Posterior vena cava (tissue), 2 donors: ENCODE measurements at regions not wholly inside any gene's neighbourhood (a gene's known extent, or its start where the extent isn't known, plus 50 kb on each side); places are given as distances from the start of the nearest gene placed in this dataset.

ENCODE experiments used
- DNase-seq: peaks from one replicate; pipeline ENCODE4 v3.0.0-alpha.2; 2020; ENCODE audit warnings: low spot score
- intact Hi-C, 2 donors: fragments of 100-400 bp; cut with DNase I; formaldehyde crosslinking; loops; one replicate each; pipeline versions ENCODE4 v1.14.1 to v1.14.2; 2022 to 2023
- donor health status: DM: yes; HTN: yes; CAD: no.
- donor health status: DM: yes; HTN: yes; CAD: no.

DNA sequence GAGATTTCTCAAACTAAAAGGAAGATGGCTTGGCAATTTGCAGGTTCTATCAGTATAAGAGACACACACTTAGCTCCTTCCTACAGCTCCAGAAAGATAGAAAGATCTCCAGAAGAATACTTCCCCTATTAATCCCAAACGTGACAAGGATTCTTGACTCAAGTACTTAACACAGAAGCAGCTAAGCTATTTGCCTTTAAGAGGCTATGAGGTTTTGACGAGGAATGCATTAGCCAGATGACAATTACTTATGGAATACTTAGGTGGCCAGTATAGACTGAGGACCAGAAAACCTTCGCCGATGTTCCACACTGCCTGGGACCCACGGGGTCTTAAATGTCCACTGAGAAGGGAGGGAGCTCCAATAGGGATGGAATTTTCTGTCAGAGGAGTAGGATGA, 340.5 kb upstream of the KIF2A start:
- DNase-seq: no peak
- intact Hi-C loops: no loop called here

DNA sequence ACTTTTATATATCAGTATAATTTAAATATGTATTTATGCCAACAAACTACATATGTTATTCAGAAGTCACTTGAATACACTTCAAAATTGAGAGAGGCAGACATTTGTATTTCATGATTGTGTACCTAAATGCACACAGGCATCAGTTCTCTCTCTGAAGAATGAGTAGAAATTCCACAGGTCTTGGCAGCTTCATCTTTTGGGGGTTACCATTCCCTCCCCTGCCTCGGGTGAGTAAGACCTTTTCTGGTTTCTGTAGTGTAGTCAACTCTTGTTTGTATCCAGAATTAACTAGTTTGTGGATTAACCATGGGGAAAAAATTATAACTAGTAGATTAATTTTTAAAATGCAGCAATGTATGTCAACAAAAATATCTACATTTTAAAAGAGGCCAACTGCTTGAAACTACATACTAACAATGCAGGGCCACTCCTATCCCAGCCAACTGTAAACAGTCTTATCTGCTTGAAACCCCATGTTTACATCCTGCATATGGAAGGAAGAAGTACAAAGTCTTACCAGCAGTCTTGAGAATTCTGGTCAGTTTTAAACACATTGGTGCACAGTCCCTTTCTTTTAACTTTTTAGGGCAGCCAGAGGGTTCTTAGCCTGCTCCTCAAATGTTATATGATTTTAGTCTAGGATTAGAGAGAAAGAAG, 339.6 kb upstream of the KIF2A start:
- DNase-seq: no peak
- intact Hi-C loops: no loop called here

DNA sequence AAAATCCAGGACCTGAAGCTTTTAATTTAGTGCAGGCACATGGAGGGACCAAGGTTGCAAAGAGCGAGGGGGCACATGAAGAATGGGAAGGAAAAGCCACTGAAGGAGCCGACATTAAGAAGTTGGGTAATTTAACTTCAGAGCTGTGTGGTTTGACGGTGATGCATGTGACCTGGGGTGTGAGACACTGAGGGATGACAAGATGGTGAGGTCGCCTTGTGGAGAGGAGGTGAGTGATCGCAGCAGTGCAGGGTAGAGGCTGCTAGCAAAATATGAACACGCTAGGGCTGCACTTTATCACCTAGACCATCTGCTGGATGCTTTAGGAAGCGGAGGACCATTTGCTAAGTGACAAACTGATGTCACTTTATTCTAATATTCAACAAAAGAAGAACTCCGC, 339.0 kb upstream of the KIF2A start:
- intact Hi-C loops: no loop called here
- no peak for DNase-seq

DNA sequence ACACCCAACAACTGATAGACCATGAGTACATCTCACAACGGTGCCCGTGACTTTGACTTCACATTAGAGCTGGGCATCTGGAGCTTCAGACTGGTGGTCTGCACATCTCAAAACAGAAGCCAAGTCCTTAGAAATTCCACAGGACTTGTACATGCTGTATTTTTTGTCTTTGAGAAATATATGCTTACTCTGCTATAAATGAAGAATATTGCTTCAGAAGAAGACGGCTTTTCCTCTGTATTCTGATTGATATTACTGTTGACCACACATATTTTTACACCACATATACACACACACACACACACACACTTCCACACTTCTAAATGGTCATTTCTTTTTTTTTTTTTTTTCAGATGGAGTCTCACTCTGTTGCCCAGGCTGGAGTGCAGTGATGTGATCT, 338.3 kb upstream of the KIF2A start:
- intact Hi-C loops: no loop called here
- no peak for DNase-seq

DNA sequence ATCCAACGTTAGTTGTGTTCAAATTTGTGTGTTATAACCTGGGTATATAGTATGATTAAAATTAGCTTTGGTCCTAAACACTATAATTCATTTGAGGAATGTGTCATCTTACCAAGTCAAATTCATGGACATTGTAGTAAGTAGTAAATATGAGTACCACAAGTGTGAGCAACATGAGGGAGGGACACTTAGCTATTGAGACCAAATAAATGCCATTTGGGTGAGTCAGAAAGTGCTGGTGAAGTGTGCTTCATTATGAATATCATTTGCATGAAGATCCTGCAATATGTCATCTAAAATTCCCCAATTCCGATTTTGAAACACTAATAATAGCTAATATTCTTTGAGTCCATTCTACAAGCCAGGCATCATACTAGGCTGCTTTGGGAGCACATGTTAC, 336.7 kb upstream of the KIF2A start:
- no peak for DNase-seq
- intact Hi-C loops: no loop called here

DNA sequence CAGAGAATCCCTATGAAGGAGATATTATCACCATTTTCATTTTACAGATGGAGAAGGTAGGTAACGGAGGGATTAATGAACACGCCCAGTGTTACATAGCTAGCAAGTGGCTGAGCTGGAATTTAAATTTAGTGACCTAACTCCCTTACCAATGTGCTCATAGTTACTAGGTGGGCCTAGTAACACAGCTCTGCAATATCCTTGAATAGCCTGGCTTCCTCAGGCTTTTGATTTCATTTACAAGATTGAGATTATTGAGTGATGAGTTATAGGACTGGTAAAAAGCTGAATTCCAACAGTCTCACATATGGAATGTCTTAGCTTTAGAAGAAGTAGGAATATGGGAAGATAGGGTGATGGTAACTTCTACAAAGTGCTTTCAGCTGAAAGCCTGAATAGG, 336.3 kb upstream of the KIF2A start:
- DNase-seq: no peak
- intact Hi-C loops: no loop called here

DNA sequence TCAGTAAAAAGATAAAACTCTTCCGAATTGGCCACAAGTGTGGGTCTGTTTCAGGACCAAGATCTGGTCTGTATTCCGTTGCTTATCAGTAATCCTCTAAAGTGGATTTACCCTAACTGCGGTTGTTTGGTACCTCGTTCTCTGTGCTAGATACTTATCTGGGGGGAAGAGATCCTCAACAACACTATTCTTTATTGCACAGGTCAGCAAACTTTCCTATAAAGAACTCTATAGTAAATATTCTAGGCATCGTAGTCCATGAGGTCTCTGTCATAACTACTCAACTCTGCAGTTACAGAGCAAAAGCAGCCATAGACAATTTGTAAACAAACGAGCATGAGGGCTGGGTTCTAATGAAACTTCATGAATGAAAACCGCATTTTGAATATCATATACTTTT, 335.8 kb upstream of the KIF2A start:
- intact Hi-C loops: no loop called here
- no peak for DNase-seq

DNA sequence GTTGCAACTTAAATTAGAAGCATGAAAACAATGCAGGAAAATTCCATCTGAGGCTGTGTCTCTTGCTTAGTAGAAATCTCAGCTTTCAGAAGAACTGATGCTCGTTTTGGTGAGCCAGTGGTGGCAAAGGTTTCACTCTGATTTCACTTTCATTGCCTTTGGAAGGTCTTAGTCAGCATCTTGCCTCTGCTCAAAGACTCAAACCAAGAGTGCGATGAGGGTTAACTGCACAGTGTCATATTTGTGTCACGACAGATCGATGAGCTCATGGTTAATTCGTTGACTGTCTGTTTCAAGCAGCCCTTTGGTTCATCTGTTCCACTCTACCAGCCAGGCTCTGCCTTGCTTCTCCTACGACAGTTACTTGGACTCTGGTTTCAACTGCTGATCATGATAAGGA, 331.3 kb upstream of the KIF2A start:
- DNase-seq: no peak
- intact Hi-C loops: no loop called here

DNA sequence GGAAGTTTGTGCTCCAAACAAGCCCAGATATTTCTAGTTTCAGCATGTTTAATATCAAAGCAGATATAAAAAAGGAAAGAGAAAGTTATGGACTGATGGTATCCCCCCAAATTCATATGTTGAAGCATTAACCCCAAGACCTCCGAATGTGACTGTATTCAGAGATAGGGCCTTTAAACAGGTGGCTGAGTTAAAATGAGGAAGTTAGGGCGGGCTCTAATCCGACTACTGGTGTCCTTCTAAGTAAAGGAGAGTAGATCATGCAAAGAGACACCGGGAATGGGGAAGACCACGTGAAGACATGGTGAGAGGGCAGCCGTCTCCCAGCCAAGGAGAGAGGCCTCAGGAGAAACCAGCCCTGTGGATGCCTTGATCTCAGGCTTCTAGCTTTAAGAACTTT, 324.1 kb upstream of the KIF2A start:
- intact Hi-C loops: no loop called here
- DNase-seq: no peak

DNA sequence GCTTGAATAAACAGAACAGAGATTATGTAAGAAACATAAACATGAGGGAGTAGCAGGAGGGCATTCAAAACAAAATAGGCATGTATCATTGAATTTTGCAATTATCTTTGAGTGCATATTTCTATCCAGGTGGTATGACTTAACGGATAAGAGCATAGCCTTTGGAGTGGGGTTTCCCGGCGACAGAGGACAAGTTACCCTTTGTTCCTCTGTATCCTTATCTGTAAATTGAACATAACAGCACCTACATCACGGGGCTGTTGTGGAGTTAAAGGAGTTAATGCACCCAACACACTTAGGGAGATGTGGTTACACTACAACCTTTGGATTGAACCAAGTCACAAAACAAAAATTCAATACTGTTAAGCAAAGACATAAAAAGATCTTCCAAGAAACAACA, 314.6 kb upstream of the KIF2A start:
- intact Hi-C loops: no loop called here
- DNase-seq: no peak

DNA sequence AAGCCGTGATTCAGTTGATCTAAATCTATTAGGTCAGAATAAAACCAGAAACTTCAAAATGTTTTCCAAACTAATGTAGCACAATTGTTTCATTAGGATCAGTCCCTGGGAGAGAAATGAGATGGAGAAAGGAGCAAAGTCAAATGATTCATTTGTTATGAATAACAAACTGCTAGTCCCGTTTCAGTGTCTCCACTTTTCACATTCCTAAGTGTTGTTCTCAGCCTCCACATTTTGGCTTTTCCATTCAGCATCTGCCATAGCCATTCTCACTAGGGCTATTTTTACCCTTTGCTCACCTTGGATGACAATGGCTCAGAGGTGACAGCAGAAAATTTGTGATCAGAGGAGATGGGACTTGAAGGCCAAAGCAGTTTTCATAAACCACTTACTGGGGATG, 314.1 kb upstream of the KIF2A start:
- DNase-seq: no peak
- intact Hi-C loops: no loop called here

DNA sequence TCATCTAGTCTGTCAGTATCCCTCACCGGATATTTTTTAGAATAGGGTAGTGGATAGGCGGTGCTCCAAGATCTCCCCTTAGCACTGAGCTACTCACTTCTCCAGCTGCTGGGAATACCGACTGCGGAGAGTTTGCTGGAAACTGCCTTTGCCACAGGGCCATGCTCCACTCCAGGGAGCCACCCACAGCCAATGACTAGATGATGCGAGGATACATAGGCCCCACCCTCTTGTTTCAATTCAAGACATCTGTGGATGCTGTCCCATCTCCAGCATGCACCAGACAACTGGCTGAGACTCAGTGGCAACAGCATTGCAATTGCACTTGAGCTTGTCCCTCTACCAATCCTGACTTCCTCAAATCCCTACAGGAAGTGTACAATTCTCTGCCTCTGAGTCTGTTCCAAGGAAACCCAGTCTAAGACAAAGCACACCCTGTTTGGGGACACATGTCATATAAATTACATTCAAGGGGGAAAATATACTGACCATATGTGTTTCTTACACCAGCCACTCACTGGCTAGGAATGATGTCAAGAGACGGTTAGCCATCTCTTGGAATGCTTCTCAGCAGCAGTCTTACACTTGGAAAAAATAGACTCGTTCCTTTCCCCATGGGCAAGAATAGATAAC, 312.6 kb upstream of the KIF2A start:
- no peak for DNase-seq
- intact Hi-C loops: no loop called here

DNA sequence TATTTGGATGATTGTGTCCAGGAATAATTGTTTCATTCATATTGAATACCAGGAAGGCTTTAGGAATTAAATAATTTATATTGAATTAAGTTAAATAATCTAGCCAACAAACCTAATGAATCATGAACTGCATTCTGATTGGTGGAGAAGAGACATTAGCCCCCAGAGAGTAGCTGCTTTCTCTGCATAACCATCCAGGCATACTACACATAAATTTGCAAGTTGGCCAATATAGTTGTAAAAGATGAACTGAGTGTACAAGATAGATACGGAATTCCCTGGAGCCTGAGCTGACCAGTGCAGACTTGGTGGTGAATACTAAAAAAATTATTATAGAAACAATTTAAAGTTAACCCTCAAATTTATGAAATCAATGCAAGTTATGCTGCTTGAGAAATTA, 311.8 kb upstream of the KIF2A start:
- intact Hi-C loops: no loop called here
- no peak for DNase-seq

DNA sequence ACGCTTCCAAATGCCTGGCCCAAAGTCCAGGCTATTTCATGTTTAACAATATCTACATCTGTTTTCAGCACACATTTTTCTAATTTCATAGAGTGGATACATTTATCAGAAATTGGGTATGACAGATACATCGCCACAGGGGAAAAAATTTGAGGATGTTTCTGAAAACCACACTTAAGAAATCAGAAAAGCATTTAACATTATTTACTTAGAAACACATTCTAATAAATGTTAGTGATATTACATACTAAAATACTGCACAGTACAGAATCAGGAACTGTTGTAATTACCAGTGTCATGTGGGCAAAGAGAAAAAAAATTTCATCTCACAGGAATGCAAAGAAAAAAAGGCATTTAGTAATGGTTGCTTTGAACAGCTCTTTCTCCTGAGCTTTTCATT, 310.5 kb upstream of the KIF2A start:
- DNase-seq: no peak
- intact Hi-C loops: no loop called here

DNA sequence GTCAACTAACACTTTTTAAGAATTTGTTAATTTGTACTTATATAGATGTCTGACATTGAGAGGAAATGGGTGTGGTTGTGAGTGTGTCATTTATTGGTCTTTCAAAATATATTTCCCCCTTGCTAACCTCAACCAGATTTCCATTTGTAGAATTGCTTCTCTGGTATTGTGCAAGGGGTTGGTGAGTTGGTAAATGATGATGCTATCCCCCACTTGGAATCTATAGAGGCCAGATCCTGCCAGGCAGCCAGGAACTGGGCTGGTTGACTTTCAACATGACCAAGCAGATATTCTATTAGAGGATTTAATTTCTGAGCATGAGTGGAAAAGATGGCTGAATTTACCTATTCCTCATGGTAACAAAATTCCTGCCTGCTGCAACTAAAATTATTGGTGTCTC, 306.6 kb upstream of the KIF2A start:
- DNase-seq: no peak
- intact Hi-C loops: no loop called here

DNA sequence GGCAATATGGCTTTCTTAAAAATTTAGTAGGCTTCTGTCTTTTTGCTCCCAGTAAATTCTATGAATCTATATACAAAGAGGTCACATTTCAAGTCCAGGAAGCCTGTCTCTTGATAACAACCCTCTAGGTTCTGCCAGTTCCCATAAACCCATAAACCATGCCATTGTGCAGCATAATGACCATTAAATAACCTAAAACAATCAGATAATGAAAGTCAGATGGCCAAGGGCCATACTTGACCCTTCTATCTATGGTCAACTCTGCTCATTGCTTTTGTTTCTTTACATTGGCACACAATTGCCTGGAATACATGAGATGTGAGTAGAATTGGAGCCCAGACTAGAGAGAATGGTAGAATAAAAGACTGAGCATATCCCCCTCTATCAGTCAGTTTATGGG, 305.4 kb upstream of the KIF2A start:
- intact Hi-C loops: no loop called here
- DNase-seq: no peak

DNA sequence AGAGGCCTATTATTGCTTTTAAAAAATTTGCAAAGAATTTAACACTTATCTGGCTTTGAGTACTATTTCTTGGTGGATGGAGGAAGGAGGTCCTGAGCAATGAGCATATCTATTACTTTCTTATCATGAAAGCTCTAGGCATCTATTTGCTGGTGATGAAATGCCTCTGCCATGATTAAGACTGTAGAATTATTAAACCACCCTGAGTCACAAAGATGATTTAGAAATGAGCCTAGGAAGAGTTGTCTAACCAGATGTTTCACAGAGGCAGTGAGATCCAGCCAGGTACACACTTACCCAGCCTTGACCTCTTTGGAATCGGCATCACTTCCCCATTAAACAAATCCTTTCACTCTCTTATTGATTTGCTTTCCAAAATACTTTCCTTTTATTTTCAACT, 304.4 kb upstream of the KIF2A start:
- DNase-seq: no peak
- intact Hi-C loops: no loop called here

DNA sequence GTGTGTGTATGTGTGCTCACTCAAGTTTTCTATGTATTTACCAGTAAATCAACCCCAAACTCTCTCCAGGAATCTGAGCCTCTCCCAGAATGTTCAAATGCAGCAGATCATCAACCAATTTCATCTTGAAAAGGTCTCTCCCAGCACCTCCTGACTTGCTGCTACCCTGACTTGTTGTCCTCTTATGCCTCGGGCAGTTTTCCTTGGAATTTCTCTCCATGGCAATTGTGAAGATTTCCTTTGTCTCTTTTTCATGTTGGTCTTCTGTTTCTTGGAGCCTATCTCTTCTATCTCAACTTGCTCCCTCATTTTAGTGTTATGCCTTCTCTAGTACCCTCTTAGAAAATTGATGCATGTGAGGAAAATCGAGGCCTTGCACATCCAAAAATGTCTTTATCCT, 303.6 kb upstream of the KIF2A start:
- no peak for DNase-seq

DNA sequence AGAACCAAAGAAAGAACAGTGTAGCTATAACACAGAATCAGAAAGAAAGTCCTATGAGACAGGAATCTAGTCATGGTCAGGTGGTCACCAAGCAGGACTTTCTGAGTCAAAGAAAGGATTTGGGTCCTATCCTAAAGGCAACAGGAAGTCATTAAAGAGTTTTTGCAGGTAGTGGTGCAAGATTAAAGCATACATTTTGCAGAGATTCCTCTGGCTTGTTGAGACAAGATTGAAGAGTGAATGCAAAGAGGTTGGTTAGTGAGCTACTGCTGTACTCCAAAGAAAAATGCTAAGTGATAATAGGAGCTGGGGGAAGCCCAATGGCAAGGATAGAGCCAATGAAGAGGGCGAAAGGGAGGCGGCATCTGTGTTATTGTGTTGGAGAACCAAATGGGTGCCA, 300.5 kb upstream of the KIF2A start:
- DNase-seq: no peak
- intact Hi-C loops: no loop called here

More for the DNA sequence above, 303.6 kb upstream of the KIF2A start:
- intact Hi-C loops: no loop called here

DNA sequence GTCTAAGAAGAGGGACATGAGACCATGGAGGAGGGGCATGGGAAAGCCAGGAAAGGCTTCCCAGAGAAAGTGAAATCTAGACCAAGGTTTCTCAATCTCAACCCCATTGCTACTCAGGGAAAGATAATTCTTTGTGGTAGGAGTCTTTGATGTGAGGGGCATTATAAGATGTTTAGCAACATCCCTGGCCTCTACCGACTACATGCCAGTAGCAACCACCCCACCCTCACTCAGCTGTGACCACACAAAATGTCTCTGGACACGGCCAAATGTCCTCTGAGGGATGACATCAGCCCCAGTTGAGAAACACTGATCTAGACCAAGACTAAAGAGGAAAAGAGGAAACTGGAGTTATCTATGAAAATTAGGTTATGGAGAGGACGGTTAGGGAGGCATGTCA, 298.5 kb upstream of the KIF2A start:
- intact Hi-C loops: no loop called here

DNA sequence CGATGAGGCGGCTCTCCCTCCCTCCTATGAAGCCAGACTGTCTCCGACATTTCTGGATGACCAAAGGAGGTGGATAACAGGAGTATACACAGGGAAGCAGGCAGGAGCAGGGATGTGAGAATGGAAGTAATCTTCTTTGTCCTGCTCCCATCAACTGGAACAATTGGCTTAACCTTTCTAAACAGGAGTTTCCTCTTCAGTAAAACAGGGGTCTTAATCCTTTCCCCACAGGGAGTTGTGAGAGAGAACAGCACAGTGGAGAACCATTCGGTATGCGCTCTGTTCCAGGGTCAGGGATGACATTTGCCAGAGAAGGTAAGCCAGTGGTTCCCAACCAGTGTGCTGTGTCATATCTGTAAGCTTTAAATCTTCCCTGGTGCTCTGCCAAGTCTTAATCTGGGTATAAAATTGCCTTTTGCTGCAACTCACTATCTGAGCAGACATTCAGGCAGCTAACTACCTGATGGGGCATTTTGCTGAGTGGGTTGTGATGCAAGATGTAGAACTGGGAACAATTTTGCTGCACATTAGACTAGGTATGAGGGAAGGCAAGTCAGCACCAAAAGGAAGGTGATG, 294.8 kb upstream of the KIF2A start:
- no peak for DNase-seq
- intact Hi-C loops: no loop called here

More for the DNA sequence above, 298.5 kb upstream of the KIF2A start:
- no peak for DNase-seq
